A549 (cell line): ENCODE measurements at regions not wholly inside any gene's neighbourhood (a gene's known extent, or its start where the extent isn't known, plus 50 kb on each side); places are given as distances from the start of the nearest gene placed in this dataset.

ENCODE experiments used
- NFE2L2 ChIP-seq: fragments of 150-350 bp; conservative IDR thresholded peaks from 2 replicates; pipeline ENCODE4 v1.6.1; 2014; ENCODE audit warnings: low read length
- POLR2A ChIP-seq: IDR thresholded peaks from 2 replicates; pipeline ENCODE4 v1.6.1; 2012; ENCODE audit warnings: mild to moderate bottlenecking, low read length
- RCOR1 ChIP-seq: fragments of 150-350 bp; IDR thresholded peaks from 2 replicates; pipeline ENCODE4 v1.6.1; 2014; ENCODE audit warnings: antibody characterized with exemption, low read length, low read depth
- TF ChIP-seq, protein P1 (sequence below): IDR thresholded peaks from 2 replicates; pipeline ENCODE4 v1.6.1; 2012; ENCODE audit warnings: low read depth, borderline replicate concordance
- TF ChIP-seq, protein P2 (sequence below): fragments of >200 bp; sonication (Bioruptor Twin); formaldehyde crosslinking; IDR thresholded peaks from 3 replicates; pipeline ENCODE4 v1.5.1; 2016
- TF ChIP-seq, protein P3 (sequence below): fragments of 450-650 bp; IDR thresholded peaks from 2 replicates; pipeline ENCODE4 v1.6.1; 2014; ENCODE audit warnings: antibody characterized with exemption

DNA sequence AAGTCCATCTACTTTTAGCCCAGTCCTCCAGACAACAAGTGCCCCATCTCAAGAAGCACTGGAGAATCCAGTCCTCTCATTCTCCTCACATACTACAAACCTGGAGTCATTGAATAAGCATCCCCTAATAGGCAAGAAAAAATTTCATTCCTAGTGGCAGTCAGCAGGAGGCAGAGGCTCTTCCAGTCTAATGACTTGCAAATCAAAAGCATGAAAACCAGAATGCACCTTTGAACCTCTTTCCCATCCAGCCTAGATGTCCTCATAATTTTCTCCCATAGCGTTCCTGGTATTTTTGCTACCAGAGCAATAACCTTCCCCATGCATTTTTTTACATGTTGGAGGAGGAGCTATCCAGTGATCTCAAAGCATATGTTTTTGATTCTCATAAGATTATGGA is 252.6 kb downstream of the TTC32 start:
- TF ChIP-seq, protein P1, sequence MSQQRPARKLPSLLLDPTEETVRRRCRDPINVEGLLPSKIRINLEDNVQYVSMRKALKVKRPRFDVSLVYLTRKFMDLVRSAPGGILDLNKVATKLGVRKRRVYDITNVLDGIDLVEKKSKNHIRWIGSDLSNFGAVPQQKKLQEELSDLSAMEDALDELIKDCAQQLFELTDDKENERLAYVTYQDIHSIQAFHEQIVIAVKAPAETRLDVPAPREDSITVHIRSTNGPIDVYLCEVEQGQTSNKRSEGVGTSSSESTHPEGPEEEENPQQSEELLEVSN, result no peak
- no peak for TF ChIP-seq POLR2A
- TF ChIP-seq NFE2L2, result no peak
- TF ChIP-seq RCOR1, result no peak
- TF ChIP-seq, protein P2, sequence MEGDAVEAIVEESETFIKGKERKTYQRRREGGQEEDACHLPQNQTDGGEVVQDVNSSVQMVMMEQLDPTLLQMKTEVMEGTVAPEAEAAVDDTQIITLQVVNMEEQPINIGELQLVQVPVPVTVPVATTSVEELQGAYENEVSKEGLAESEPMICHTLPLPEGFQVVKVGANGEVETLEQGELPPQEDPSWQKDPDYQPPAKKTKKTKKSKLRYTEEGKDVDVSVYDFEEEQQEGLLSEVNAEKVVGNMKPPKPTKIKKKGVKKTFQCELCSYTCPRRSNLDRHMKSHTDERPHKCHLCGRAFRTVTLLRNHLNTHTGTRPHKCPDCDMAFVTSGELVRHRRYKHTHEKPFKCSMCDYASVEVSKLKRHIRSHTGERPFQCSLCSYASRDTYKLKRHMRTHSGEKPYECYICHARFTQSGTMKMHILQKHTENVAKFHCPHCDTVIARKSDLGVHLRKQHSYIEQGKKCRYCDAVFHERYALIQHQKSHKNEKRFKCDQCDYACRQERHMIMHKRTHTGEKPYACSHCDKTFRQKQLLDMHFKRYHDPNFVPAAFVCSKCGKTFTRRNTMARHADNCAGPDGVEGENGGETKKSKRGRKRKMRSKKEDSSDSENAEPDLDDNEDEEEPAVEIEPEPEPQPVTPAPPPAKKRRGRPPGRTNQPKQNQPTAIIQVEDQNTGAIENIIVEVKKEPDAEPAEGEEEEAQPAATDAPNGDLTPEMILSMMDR, result no peak
- TF ChIP-seq, protein P3, sequence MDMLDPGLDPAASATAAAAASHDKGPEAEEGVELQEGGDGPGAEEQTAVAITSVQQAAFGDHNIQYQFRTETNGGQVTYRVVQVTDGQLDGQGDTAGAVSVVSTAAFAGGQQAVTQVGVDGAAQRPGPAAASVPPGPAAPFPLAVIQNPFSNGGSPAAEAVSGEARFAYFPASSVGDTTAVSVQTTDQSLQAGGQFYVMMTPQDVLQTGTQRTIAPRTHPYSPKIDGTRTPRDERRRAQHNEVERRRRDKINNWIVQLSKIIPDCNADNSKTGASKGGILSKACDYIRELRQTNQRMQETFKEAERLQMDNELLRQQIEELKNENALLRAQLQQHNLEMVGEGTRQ, result no peak
